ES-I3 (cell line): ENCODE measurements at regions not wholly inside any gene's neighbourhood (a gene's known extent, or its start where the extent isn't known, plus 50 kb on each side); places are given as distances from the start of the nearest gene placed in this dataset.
"Not testable (repeated sequence)": the region's sequence is repeated elsewhere in the genome, so short reads cannot be mapped to it uniquely, and the experiment has no call there.

Source experiments
- H3K36me3 ChIP-seq: 2 replicates; pipeline ENCODE4 v1.6.1; 2013; ENCODE audit warnings: mild to moderate bottlenecking, low read length, control low read depth, moderate library complexity; ENCODE audit not compliant: insufficient read depth
- H3K4me1 ChIP-seq: 2 replicates; pipeline ENCODE4 v1.6.1; 2013; ENCODE audit warnings: mild to moderate bottlenecking, control low read depth, low read length; ENCODE audit not compliant: insufficient read depth
- H3K9ac ChIP-seq: 2 replicates; pipeline ENCODE4 v1.6.1; 2013; ENCODE audit warnings: low read depth, mild to moderate bottlenecking, low read length, moderate library complexity
- H3K9me3 ChIP-seq: 2 replicates; pipeline ENCODE4 v1.6.1; 2013; ENCODE audit warnings: mild to moderate bottlenecking, low read length, moderate library complexity; ENCODE audit not compliant: control insufficient read depth, insufficient read depth

DNA sequence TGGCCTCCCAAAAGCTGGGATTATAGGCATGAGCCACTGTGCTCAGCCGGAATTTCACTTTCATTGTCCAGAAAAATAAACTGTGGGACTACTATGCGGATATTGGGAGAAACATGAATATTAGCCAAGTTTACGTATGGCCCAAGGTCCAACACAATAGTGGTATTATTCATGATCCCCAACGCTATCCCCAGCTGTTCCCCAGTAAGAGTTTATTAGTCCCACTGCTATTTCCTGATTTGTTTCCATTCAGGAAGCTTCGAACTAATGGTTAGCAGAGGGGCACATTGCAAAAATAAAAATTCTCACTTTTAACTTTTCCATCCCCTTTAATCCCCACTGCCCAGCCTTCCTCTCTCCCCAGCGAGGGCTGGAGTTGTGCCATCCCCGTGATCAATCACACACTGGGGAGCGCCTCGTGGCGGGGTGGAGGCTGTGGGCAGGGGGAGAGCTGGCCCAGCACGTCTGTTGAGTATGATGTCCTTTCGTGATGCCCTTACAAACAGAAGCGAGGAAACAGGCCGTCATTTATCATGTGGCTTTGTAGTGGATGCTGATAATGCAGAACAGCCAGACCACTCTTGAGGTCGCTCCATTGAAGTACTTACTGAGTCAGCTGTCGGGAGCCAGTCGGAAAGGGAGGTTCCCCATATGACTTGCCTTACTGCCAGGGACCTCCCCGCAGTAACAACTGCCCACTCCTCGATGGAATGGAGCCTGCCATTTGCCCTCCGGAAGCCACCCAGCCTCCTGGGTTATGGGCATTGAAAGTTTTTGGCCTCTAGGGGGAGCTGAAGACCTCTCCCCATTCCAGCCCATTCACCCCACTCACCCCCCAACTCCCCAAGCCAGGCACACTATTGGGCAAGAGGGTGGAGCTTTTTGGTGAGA is 117.0 kb downstream of the KDR start:
- Histone ChIP-seq H3K9me3 (no peaks in the 10 kb centered on the region), H3K36me3 (no peaks in the 10 kb centered on the region), H3K9ac (no peak overlapping the region), H3K4me1 (peaks cover 2% of the 10 kb centered on the region; the same call in 1 of the 2 replicates)

DNA sequence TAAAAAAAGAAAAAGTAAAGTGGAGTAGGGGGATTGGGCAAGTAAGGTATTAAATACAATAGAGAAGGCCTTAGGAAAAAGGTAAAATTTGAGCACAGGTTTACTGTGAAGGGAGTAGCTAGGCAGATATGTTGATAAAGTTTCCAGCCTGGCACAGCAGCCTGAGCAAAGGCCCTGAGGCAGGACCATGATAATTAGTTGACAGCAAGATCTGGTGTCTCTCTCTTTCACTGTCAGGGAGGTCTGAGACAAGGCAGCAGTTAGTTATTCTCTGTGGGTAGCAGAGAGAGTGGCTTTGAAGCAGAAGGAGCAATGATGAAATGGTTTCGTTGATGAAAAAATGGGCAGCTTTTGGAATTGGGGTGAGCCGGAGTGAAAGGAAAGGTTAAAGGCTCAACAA is 119.5 kb downstream of the KDR start:
- H3K9ac ChIP-seq, result no peak overlapping the region
- H3K9me3 ChIP-seq, result no peaks in the 10 kb centered on the region
- no peaks in the 10 kb centered on the region; the same call in 1 of the 2 replicates for H3K4me1 ChIP-seq
- no peaks in the 10 kb centered on the region for H3K36me3 ChIP-seq

DNA sequence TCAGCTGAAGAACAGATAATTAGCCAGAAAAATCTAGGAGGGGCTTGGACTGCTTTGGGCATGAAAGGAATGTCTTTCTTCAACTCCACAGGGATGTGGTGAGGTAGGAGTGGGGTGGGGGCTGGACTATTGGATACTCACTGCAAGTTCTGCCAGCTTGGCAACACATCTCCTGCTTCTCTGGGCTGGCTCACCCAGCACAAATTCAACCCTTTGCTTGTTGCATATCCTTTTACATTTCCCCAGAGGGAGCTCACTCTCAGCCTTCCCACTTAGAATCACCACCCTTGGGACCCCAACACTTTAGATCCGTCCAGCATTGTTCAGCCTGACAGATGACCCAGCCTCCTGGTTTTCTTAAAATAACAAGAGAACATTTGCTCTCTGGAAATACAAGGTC is 120.6 kb downstream of the KDR start:
- no peaks in the 10 kb centered on the region for H3K9me3 ChIP-seq
- no peak overlapping the region for H3K9ac ChIP-seq
- H3K4me1 ChIP-seq, result no peaks in the 10 kb centered on the region; the same call in 1 of the 2 replicates
- no peaks in the 10 kb centered on the region for H3K36me3 ChIP-seq

DNA sequence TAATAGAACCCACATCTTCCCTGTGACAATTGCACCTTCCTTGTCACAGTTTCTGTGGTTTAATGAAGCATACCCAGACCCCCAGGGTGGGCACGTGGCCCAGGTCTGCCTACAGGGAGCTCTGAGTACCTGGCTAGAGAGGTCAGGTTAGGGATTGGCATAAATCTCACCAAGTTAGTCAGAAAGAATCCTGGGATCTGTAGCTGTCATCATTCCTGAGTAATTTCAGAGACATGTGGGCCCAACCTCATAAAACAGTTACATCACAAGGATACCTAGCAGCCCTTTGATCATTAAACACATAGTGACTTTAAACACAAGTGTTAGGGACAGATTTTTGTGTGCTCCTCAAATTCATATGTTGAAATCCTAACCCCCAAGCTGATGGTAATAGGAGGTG is 123.0 kb downstream of the KDR start:
- Histone ChIP-seq H3K9me3 (no peaks in the 10 kb centered on the region), H3K4me1 (no peaks in the 10 kb centered on the region; the same call in 1 of the 2 replicates), H3K9ac (no peak overlapping the region), H3K36me3 (no peaks in the 10 kb centered on the region)

DNA sequence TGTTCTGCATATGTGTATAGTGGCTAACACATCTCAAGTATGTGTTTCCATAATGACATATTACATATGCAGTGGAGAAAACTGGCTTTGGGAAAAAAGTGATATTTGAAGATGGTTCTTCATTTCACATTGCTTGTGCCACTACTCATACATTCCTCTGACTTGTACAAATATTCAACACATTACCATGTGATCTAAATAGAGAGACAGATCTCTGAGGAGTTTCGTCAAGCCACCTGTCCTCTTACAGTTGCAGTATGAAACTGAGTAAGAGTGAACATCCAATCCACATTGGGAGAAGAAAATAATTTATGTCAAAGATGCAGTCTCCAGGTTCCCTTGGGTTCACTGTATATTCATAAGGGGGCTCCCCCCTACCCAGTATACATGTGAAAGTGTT is 123.9 kb downstream of the KDR start:
- Histone ChIP-seq H3K9ac (no peak overlapping the region), H3K9me3 (no peaks in the 10 kb centered on the region), H3K4me1 (no peaks in the 10 kb centered on the region; the same call in 1 of the 2 replicates)

DNA sequence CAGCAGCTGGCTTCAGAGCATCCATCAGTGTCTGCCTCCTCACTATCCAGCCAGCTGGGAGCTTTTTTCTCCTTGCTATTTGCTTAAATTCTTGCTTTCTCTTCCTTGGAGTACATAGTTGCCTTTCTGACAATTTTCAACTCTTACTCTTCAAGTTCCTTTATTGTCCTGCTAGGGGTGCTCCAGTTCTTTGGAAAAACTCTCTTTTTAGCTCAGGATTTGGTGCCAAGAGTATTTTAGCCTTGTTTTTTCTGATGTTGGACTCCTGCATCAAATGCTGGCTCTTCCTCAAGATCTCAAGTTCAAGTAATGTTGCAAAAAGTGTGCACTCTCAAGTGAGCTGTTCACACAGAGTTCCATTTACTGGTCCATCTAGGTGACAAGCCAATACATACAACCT is 126.4 kb downstream of the KDR start:
- no peaks in the 10 kb centered on the region for H3K36me3 ChIP-seq
- H3K4me1 ChIP-seq, result no peaks in the 10 kb centered on the region
- no peaks in the 10 kb centered on the region for H3K9me3 ChIP-seq
- H3K9ac ChIP-seq, result no peak overlapping the region

More for the DNA sequence above, 123.9 kb downstream of the KDR start:
- no peaks in the 10 kb centered on the region for H3K36me3 ChIP-seq

DNA sequence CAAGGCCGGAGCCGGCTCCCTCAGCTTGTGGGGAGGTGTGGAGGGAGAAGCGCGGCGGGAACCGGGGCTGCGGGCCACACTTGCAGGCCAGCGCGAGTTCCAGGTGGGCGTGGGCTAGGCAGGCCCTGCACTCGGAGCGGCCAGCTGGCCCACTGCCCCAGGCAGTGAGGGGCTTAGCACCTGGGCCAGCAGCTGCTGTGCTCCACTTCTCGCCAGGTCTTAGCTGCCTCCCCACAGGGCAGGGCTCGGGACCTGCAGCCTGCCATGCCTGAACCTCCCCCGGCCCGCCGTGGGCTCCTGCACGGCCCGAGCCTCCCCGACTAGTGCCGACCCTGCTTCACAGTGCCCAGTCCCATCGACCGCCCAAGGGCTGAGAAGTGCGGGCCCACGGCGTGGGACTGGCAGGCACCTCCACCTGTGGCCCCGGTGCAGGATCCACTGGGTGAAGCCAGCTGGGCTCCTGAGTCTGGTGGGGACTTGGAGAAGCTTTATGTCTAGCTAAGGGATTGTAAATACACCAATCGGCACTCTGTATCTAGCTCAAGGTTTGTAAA is 131.8 kb downstream of the KDR start:
- H3K4me1 ChIP-seq, H3K9me3 ChIP-seq, H3K9ac ChIP-seq, H3K36me3 ChIP-seq: not testable (repeated sequence)

DNA sequence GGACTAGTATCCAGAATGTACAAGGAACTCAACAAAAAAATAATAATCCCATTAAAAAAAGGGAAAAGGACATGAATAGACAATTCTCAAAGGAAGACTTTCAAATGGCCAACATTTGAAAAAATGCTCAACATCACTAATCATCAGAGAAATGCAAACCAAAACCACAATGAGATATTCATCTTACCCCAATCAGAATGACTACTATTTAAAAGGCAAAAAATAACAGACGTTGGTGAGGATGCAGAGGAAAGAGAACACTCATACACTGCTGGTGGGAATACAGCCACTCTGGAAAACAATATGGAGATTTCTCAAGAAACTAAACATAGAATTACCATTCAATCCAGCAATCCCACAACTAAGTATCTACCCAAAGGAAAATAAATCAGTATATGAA is 133.1 kb downstream of the KDR start:
- Histone ChIP-seq H3K9ac (no peak overlapping the region), H3K4me1 (no peaks in the 10 kb centered on the region), H3K9me3 (peaks cover 2% of the 10 kb centered on the region; the same call in 1 of the 2 replicates), H3K36me3 (no peaks in the 10 kb centered on the region)

DNA sequence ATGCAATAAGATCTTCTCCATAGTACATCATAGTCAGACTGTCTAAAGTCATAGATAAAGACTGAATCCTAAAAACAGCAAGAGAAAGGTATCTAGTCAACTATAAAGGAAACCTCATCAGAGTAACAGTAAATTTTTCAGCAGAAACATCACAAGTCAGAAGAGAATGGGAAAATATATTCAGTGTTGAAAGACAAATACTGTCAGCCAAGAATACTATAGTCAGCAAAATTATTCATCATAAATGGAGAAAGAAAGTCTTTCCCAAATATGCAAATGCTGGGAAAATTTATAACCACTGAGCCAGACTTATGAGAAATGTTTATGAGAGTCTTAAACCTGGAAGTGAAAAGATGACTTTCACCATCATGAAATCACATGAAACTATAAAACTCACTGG is 136.7 kb downstream of the KDR start:
- Histone ChIP-seq H3K4me1 (peaks cover 15% of the 10 kb centered on the region), H3K36me3 (no peaks in the 10 kb centered on the region), H3K9ac (no peak overlapping the region), H3K9me3 (peaks cover 2% of the 10 kb centered on the region; the same call in 1 of the 2 replicates)

DNA sequence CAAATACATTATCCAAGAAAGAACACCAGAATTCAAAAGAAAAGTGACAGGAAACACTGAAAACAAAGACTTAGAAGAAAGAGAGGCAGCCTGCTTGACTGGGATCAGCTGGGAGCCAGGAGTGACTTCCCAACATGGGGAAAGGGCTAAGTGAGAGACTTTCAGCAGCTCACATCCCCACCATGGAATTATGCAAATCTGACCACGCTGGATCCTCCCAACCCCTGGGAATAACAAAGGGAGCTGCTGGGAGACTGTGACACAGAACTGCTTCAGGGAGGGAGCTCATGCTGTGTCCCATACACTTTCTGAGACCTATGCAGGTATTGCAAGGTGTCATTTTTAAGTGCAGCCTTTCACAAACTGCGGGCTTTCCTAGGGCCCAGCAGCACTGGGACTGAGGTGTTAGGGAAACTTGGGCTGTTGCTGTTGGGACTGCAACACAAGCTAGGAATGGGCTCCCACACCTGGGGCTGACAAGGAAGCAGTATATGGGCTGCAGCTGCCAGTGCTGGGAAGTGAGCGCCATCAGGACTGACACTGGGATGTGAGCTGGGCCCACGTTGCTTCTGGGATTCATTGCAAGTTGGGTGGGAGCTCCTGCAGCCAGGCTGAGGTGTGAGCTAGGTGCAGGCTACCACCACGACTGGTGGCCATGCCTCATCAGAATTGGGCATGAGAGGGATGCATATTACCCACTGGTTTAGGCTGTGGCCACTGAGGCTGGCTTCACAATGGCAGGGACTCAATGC is 139.1 kb downstream of the KDR start:
- H3K36me3 ChIP-seq, result no peaks in the 10 kb centered on the region
- peaks cover 15% of the 10 kb centered on the region for H3K4me1 ChIP-seq
- H3K9me3 ChIP-seq, result peaks cover 2% of the 10 kb centered on the region; the same call in 1 of the 2 replicates
- H3K9ac ChIP-seq, result peak overlapping the region; percentile 7; the same call in 1 of the 2 replicates

DNA sequence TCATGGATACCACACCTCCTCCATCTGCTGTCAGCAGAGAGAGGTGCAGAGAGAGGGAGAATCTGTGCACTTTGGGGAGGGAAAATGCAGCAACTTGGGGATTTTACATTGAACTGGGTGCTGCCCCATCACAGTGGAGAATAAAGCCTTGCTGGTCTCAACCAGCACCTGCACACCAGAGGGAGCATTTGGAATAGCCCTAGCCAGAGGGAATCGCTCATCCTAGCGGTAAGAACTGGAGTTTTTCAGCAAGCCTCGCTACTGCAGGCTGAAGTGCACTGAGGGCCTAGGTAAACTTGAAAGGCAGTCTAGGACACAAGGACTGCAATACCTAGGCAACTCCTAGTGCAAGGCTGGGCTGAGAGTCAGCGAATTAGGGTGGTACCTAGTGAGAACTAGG is 148.7 kb downstream of the KDR start:
- Histone ChIP-seq H3K4me1 (0 out of 2 replicates have a peak, but pooled peaks cover 4% of the 10 kb centered on the region), H3K9ac (no peak overlapping the region), H3K36me3 (no peaks in the 10 kb centered on the region), H3K9me3 (no peaks in the 10 kb centered on the region)

DNA sequence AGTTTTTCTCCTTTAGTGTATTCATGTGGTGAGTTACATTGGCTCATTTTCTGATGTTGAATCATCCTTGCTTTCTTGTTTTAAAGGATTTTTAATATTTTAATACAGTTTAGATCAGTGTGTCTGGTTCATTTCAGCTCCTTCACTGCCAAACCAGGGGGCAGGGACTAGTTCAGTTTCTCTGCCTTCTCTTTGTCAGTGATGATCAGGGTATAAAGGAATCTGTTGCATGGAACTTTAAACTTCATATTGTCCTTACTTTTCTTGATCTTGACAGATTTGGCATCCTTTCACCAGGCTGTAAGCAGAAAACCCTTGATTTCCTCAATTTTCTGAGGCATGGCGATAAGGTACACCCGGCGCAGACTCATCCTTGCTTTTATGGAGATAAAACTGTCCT is 149.4 kb downstream of the KDR start:
- H3K36me3 ChIP-seq, result no peaks in the 10 kb centered on the region
- no peaks in the 10 kb centered on the region for H3K9me3 ChIP-seq
- H3K4me1 ChIP-seq, result 0 out of 2 replicates have a peak, but pooled peaks cover 4% of the 10 kb centered on the region
- no peak overlapping the region for H3K9ac ChIP-seq

DNA sequence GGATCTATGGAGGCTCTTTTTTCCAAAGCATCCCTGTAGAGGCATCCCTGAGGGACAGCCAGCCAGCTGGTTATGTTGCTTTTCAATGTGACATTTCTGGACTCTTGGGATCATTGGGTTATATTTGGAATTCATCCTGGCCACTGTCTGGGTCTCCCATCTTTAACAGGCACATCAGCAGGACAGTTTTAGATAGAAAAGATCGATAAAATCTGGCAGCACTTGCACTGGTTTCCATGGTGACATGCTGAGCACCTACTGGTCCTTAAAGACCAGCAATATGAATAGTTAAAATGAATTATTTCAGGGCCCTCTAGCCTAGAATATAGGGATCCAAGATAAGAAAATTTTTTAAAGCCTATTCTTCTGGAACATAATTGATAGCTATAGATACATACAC is 151.6 kb downstream of the KDR start:
- H3K9me3 ChIP-seq, result no peaks in the 10 kb centered on the region
- H3K4me1 ChIP-seq, result 0 out of 2 replicates have a peak, but pooled peaks cover 4% of the 10 kb centered on the region
- no peak overlapping the region for H3K9ac ChIP-seq
- H3K36me3 ChIP-seq, result no peaks in the 10 kb centered on the region

DNA sequence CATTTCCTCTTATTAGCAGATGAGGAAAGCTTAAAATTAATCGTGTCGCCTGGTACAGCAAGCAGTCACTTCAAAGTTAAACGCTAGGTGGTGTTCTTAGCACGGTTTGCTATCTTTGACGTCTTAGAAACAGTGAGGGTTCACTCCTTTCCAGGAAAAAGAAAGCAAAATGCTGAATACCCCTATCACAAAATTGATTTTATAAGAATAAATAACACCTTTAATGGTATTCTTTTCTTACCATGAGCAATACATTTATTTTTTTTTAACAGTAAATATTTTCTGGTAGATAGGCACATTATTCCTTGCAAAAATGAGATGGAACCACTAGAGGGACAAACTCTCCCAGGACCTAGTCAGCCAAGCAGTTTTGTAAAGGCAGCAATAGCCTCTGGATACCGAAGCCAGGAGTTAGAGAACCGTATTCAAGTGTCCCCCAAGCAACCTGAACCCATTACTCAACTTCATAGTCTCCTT is 153.9 kb downstream of the KDR start:
- Histone ChIP-seq H3K9ac (no peak overlapping the region), H3K4me1 (no peaks in the 10 kb centered on the region), H3K36me3 (no peaks in the 10 kb centered on the region), H3K9me3 (no peaks in the 10 kb centered on the region)
